ENCODE measurements at regions not wholly inside any gene's neighbourhood (a gene's known extent, or its start where the extent isn't known, plus 50 kb on each side); places are given as distances from the start of the nearest gene placed in this dataset.

DNA sequence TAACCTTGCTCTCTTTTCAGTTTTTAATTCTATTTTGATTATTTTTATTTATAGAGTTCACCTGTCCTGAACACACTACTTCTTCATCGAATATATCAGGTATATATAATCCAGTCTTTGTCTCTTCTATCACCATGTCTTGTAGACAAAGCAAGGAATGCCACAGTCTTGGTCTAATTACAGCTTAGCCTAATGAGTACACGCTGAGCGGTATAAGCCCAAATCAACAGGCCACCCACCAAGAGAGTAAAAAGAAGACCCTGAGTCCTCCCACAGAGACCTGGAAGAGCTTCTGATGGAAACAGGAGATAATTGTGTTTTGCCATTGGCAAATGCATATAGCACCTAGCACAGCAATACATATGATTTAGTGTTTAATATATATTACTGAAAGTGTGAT lies 68.7 kb upstream of the TCF21 start:
- Histone ChIP-seq H3K4me3 (ENCODE audit: insufficient read depth, low read depth, low read length) (no peak overlapping the region), H3K4ac (ENCODE audit: low read depth, low read length) (no peak overlapping the region), H3K36me3 (ENCODE audit: control insufficient read depth, insufficient read depth, low read length) (no peaks in the 10 kb centered on the region), H3K27ac (ENCODE audit: insufficient read depth, low read length) (no peak overlapping the region), H3K14ac (replicated peaks; ENCODE audit: low read depth, low read length) (no peak overlapping the region), H4K20me1 (ENCODE audit: insufficient read depth, low read length) (no peaks in the 10 kb centered on the region), H3K79me1 (ENCODE audit: low read depth in 1 of 2, low read length in 2 of 2) (no peaks in the 10 kb centered on the region), H4K8ac (ENCODE audit: low read depth in 2 of 2, low read length in 2 of 2) (no peak overlapping the region), H3K4me2 (ENCODE audit: low read depth, low read length) (no peak overlapping the region), H3K27me3 (ENCODE audit: control insufficient read depth, insufficient read depth, low read length) (no peaks in the 10 kb centered on the region), H2AK9ac (replicated peaks; ENCODE audit: low read depth, low read length, poor library complexity) (no peak overlapping the region), H3K56ac (ENCODE audit: extremely low read depth, insufficient read depth, low read length) (no peak overlapping the region), H3K4me1 (ENCODE audit: control insufficient read depth, insufficient read depth, low read length) (peaks cover 3% of the 10 kb centered on the region), H4K91ac (ENCODE audit: insufficient read depth, low read depth, low read length) (no peak overlapping the region), H3K9ac (ENCODE audit: low read depth, low read length) (no peak overlapping the region), H2BK15ac (ENCODE audit: low read depth, low read length) (no peak overlapping the region), H2BK120ac (ENCODE audit: low read depth, low read length) (no peak overlapping the region), H3K9me3 (ENCODE audit: control insufficient read depth, insufficient read depth, low read length) (no peaks in the 10 kb centered on the region), H2AK5ac (ENCODE audit: low read depth, low read length) (no peak overlapping the region), H3K9me1 (ENCODE audit: insufficient read depth, low read length) (peaks cover 2% of the 10 kb centered on the region; the same call in 1 of the 2 replicates), H3K23ac (ENCODE audit: low read depth, low read length) (no peak overlapping the region), H3K18ac (ENCODE audit: low read depth, low read length) (no peak overlapping the region), H2BK5ac (ENCODE audit: low read depth, low read length, poor library complexity, severe bottlenecking) (no peak overlapping the region), H2AFZ (replicated peaks; ENCODE audit: low read length, poor library complexity) (no peak overlapping the region), H2BK20ac (ENCODE audit: low read depth, low read length) (no peak overlapping the region), H4K5ac (ENCODE audit: low read depth, low read length) (no peak overlapping the region)
- ATAC-seq (ENCODE audit: low read depth): no peak
- in situ Hi-C loops (cut with MboI; ENCODE audit: low sequenced_read_pairs): no loop called here
- DNase-seq: no peak
- TF ChIP-seq NFE2L2 (IDR thresholded peaks at IDR 0.05; ENCODE audit: low read depth, low read length): no peak
- no peak for TF ChIP-seq BHLHE40 (IDR thresholded peaks at IDR 0.05; ENCODE audit: low read depth, low read length)
- no peak for TF ChIP-seq RAD21 (IDR thresholded peaks at IDR 0.05; ENCODE audit: low read length)
- no peak for TF ChIP-seq MAFK (IDR thresholded peaks at IDR 0.05; ENCODE audit: low read depth, low read length)
- no peak for TF ChIP-seq RCOR1 (IDR thresholded peaks at IDR 0.05; ENCODE audit: insufficient replicate concordance, low read length)
- no peak for TF ChIP-seq MXI1 (IDR thresholded peaks at IDR 0.05; ENCODE audit: borderline replicate concordance, low read depth, low read length)
- no peak for TF ChIP-seq RFX5 (IDR thresholded peaks at IDR 0.05; ENCODE audit: low read depth, low read length)
- TF ChIP-seq MAZ (IDR thresholded peaks at IDR 0.05; ENCODE audit: borderline replicate concordance, low read depth, low read length): no peak
- no peak for TF ChIP-seq CHD1 (IDR thresholded peaks at IDR 0.05; ENCODE audit: low read depth, low read length)
- TF ChIP-seq, protein P1, sequence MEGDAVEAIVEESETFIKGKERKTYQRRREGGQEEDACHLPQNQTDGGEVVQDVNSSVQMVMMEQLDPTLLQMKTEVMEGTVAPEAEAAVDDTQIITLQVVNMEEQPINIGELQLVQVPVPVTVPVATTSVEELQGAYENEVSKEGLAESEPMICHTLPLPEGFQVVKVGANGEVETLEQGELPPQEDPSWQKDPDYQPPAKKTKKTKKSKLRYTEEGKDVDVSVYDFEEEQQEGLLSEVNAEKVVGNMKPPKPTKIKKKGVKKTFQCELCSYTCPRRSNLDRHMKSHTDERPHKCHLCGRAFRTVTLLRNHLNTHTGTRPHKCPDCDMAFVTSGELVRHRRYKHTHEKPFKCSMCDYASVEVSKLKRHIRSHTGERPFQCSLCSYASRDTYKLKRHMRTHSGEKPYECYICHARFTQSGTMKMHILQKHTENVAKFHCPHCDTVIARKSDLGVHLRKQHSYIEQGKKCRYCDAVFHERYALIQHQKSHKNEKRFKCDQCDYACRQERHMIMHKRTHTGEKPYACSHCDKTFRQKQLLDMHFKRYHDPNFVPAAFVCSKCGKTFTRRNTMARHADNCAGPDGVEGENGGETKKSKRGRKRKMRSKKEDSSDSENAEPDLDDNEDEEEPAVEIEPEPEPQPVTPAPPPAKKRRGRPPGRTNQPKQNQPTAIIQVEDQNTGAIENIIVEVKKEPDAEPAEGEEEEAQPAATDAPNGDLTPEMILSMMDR (conservative IDR thresholded peaks at IDR 0.05; ENCODE audit: low read depth, low read length): no peak
- no peak for TF ChIP-seq FOS (IDR thresholded peaks at IDR 0.05; ENCODE audit: low read depth, low read length)
- no peak for TF ChIP-seq POLR2A (IDR thresholded peaks at IDR 0.05; ENCODE audit: low read depth, low read length)
- TF ChIP-seq, protein P2, sequence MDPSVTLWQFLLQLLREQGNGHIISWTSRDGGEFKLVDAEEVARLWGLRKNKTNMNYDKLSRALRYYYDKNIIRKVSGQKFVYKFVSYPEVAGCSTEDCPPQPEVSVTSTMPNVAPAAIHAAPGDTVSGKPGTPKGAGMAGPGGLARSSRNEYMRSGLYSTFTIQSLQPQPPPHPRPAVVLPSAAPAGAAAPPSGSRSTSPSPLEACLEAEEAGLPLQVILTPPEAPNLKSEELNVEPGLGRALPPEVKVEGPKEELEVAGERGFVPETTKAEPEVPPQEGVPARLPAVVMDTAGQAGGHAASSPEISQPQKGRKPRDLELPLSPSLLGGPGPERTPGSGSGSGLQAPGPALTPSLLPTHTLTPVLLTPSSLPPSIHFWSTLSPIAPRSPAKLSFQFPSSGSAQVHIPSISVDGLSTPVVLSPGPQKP (IDR thresholded peaks at IDR 0.05; ENCODE audit: borderline replicate concordance, low read depth, low read length): no peak
- TF ChIP-seq CEBPB (IDR thresholded peaks at IDR 0.05; ENCODE audit: low read depth, low read length): no peak
- TF ChIP-seq, protein P3, sequence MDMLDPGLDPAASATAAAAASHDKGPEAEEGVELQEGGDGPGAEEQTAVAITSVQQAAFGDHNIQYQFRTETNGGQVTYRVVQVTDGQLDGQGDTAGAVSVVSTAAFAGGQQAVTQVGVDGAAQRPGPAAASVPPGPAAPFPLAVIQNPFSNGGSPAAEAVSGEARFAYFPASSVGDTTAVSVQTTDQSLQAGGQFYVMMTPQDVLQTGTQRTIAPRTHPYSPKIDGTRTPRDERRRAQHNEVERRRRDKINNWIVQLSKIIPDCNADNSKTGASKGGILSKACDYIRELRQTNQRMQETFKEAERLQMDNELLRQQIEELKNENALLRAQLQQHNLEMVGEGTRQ (IDR thresholded peaks at IDR 0.05; ENCODE audit: low read depth, low read length): no peak
- TF ChIP-seq SMC3 (IDR thresholded peaks at IDR 0.05; ENCODE audit: low read depth, low read length): no peak
- WGBS, 2 experiments (ENCODE audit: extremely low coverage in 2 of 2, insufficient read length in 1 of 2): no CpG with 5 or more reads among the region's 3 CpGs
- no TSS peak for BruUV-seq (replicated peaks)
- intact Hi-C loops (cut with micrococcal nuclease): no loop called here
- dilution Hi-C loops (cut with HindIII; ENCODE audit: low sequenced_read_pairs, unreplicated experiment): no loop called here
- ChIA-PET POLR2A (ENCODE audit: unreplicated experiment) (no interaction called here), CTCF (no interaction called here)

Data from IMR-90 (cell line).